GM18520 (cell line): ENCODE measurements at regions not wholly inside any gene's neighbourhood (a gene's known extent, or its start where the extent isn't known, plus 50 kb on each side); places are given as distances from the start of the nearest gene placed in this dataset.

ENCODE experiments used
- ATAC-seq: cut with Tn5 transposase; IDR thresholded peaks from one replicate; pipeline ENCODE4 v1.9.1; 2021; ENCODE audit not compliant: unreplicated experiment

DNA sequence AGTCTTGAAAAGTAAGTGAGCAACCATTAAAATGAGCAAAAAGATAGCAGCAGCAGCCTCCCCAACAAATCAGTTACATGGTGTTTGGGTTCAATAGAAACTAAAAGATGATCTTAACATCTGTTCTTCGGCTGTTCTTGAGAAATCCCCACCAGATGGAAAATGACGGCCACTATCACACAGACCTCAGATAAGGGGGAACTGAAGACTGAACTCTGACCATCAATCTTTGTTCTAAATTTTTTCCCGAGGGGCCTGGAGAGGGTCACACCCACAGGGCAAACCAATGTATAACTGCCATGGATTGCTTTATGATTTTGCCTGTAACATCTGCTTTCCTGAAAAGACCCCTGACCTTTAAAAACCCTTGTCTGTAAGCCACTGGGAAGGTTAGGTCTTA lies 624.8 kb upstream of the KIRREL3 start:
- ATAC-seq, result no peak

DNA sequence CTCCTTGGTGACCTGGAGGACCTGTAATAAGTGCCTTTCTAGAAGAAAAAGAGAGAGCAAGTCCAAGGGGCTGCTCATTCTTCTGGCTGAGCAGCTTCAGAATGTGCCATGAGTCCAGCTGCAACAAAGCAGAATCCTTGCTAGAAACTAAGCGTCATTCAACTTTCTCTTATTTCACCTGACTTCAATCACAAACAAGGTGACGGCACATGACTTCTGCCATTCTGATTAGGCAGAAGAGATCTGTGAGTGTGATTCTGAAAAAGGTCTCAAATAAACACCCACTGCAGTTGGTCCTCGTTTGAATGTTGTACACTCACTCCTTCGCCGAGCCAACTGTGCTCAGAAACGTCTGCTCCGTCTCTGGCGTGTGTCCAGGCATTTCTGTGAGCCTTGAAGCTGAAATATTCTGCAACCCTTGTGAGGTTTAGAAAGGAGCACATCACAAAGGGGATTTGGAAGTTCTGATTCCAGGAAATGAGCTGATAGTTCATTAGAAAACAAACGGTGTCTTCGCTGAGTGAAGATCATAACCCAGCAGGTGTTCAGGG lies 623.8 kb upstream of the KIRREL3 start:
- no peak for ATAC-seq

- ATAC-seq, result no peak
Measured at GRCh38 chr11:127622686-127623085, 622.1 kb upstream of the KIRREL3 start.

DNA sequence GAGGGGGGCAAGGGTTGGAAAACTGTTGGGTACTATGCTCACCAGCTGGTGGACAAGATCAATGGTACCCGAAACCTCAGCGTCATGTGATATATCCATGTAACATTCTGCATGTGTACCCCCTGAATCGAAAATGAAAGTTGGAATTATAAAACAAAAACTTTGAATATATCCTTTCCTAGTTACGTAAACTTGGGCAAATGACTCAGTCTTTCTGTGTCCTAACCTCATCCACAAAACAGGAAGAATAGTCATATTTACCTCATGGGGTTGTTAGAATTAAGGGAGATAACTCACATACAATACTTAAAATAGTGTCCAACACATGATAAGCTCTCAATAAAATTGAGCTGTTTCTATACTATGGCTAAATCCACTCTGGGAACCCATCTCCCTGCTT lies 620.1 kb upstream of the KIRREL3 start:
- ATAC-seq, result no peak

- no peak for ATAC-seq
Measured at GRCh38 chr11:127619946-127620345, 619.4 kb upstream of the KIRREL3 start.

- no peak for ATAC-seq
Measured at GRCh38 chr11:127618721-127619120, 618.2 kb upstream of the KIRREL3 start.

GRCh38 chr11:127616158-127616557 lies 615.6 kb upstream of the KIRREL3 start:
- ATAC-seq, result no peak

DNA sequence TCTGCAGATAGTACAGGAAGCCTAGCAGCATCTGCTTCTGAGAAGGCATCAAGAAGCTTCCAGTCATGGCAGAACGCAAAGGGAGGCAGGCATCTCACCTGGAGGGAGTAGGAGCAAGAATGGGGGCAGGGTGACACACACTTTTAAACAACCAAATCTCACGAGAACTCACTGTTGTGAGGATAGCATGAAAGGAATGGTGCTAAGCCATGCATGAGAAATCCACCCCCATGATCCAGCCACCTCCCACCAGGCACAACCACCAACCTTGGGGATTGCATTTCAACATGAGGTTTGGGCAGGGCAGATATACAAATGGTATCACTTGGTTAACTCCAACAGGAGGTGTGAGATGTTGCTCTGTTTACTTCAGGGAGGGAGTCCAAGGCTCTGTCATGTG lies 612.0 kb upstream of the KIRREL3 start:
- no peak for ATAC-seq

GRCh38 chr11:127609025-127609773 lies 608.6 kb upstream of the KIRREL3 start:
- no peak for ATAC-seq

GRCh38 chr11:127607487-127608085 lies 607.0 kb upstream of the KIRREL3 start:
- no peak for ATAC-seq

DNA sequence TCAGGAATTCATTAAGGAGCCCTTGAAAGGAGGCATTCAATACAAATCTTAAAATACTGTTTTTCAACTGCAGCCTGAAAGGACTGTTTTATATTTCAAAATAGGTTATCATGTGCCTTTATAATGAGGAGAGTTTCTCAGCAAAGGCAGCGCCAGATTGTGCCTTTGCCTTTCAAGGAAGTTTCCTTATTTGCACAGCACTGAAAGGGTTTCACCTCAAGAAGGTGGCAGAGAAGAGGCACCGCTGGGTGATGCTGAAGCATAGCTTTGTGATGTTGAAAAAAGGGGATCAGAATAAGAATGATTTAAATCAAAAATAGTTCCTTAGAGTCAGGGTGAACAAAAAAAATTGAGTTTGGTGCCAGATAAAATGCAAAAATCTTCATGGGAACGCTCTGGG lies 601.0 kb upstream of the KIRREL3 start:
- no peak for ATAC-seq

- no peak for ATAC-seq
Measured at GRCh38 chr11:127600674-127601073, 600.1 kb upstream of the KIRREL3 start.

DNA sequence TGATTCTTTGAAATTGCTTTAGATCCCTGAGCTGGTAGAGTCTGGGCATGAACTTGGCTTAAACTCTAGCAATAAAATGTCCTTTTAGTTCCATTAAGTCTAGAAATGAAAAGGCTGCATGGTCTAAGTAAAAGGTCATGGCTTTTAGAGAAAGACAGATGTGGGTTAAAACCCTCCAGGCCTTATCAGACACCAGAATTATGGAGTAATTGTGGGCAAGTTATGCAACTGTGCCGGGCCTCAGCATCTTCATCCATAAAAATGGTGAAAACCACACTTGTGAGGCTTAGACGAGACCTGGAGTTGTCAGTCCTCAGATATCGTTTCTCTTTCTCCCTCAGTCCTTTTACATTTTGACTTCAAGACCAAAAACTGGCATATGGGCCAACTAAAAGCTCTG lies 597.9 kb upstream of the KIRREL3 start:
- no peak for ATAC-seq

DNA sequence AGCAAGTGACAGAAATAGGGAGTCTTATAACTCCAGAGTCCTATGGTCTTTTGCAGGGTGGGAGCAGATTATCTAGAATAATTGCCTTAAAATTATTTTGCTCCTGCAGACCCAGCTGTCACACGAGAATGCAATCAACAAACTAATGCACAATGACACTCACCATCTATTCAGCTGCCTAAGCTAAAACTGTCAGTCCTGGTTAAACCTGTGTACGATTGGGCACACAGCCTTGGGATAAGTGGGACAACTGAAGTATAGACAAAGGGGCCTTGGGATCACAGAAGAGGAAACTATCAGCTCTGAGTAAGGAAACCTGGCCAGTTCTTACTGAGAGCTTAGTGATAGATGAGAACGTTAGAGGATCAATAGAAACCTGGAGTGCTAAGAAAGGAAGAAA lies 595.9 kb upstream of the KIRREL3 start:
- no peak for ATAC-seq

- no peak for ATAC-seq
Measured at GRCh38 chr11:127592371-127592770, 591.8 kb upstream of the KIRREL3 start.

- ATAC-seq, result no peak
Measured at GRCh38 chr11:127590314-127590713, 589.7 kb upstream of the KIRREL3 start.

GRCh38 chr11:127588431-127588830 lies 587.9 kb upstream of the KIRREL3 start:
- no peak for ATAC-seq

DNA sequence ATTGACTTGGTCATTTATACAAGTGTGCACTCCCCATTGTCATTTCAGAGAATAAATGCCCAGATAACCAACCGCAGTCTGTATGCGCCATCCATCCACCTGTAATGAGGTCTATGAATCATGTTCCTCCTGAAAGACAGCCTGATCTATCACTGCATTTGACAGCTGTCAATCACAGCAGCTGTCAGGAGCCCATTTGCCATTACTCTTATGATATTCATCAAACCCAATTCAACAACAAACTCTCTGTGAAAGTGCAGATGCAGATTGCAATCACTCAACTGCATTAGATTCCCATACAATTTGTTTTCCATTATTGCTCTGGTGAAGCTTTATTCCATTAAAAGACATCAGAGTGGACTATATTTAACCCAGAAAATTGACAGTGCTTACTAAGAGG lies 586.9 kb upstream of the KIRREL3 start:
- ATAC-seq, result no peak

DNA sequence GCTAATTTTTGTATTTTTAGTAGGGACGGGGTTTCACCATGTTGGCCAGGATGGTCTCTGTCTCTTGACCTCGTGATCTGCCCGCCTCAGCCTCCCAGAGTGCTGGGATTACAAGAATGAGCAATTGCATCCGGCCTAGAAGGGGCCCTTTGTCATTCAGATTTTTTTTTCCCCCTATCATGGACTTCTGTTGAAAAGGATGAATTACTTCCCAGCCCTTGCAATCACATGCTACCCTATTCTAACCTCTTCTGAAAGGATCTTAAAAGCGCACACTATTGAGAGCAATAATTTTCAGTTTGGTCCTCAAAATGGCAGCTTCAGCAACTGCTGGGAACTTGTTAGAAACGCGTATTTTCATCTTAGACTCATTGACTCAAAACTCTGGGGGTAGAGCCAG lies 575.6 kb upstream of the KIRREL3 start:
- no peak for ATAC-seq

DNA sequence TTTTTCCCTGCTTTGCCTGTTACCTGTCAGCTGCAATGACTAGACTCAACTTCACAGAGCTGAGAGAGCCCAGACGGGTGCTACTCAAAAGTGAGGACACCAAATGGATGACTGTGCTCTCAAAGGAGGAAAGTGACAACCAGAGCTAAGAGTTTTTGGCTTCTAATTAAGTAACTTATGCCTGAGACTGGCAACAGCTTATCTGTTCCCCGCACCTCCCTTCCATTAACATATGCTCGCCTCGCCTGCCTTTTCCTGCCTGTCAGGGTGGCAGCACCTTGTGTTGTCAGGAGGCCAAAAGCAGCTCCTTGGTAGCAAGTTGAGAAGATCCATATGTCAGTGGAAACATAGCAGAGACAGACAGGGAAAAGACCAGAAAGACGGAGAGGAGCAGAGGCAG lies 573.9 kb upstream of the KIRREL3 start:
- no peak for ATAC-seq

GRCh38 chr11:127568891-127569290 lies 568.3 kb upstream of the KIRREL3 start:
- no peak for ATAC-seq

DNA sequence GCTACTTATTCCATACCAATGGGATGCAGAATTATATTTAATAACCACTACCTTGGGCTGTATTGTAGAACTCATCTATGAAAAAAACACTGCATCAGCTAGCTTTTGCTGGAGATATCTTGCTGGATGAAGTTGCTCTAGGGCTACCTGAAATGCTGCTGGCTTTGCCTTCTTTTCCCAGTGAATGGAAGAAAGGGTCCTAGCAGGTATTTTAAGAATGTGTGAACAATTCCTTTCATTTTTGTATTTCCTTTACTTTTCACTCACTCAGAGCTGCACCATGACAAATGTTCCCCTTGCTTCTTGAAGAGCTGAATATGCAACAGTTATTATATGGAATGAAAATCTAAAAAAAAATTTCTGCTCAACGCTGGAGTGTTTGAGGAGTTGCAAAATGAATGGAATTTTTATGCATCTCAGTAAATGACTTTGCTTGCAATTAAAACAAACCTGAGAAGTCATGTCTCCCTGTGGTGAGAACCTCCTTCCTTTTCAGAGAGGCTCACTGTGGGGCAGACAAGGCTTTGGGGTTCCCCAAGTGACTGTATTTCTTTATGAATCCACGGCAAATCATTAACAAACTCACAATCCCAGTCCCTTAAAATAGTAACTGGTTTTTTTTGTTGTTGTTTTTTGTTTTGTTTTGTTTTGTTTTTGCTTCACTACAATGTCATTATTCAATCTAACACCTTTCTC lies 566.8 kb upstream of the KIRREL3 start:
- no peak for ATAC-seq
